ENCODE measurements at regions not wholly inside any gene's neighbourhood (a gene's known extent, or its start where the extent isn't known, plus 50 kb on each side); places are given as distances from the start of the nearest gene placed in this dataset.
"Not testable (repeated sequence)": the region's sequence is repeated elsewhere in the genome, so short reads cannot be mapped to it uniquely, and the experiment has no call there.

GRCh38 chr11:67759321-67759720, 84.9 kb upstream of the ALDH3B2 start:
- TF ChIP-seq POLR2A, CTCF (IDR thresholded peaks at IDR 0.05): not testable (repeated sequence)

All from right lobe of liver (tissue), 4 donors.